ENCODE measurements at regions not wholly inside any gene's neighbourhood (a gene's known extent, or its start where the extent isn't known, plus 50 kb on each side); places are given as distances from the start of the nearest gene placed in this dataset.

DNA sequence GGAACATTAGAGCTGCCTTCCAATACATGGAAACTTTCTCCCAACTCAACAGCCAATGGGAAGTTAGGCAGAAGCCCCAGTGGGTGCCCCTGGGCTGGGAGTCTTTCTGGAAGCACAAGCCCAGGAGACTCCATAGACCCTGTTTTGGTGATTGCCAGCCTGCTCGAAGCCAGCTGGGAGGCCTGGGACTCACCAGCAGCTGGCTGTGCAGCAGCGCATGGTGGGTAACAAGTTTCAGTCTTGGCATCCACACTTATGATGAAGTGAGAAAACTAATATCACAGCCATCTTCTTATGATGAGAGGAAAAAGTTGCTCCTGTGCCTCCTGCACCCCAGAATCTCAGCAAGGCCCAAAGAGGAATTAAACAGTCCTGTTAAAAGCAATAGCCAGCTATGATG lies 522.5 kb upstream of the CDH5 start:
- TF ChIP-seq JUND (IDR thresholded peaks at IDR 0.05) (no peak), SIN3A (IDR thresholded peaks at IDR 0.05; ENCODE audit: low read depth) (no peak), CTCF (IDR thresholded peaks at IDR 0.05 in 2 of 3, conservative IDR thresholded peaks at IDR 0.05 in 1 of 3; ENCODE audit: borderline replicate concordance in 1 of 3, insufficient read depth in 1 of 3, low read depth in 2 of 3, low read length in 2 of 3) (no peak), SRF (IDR thresholded peaks at IDR 0.05; ENCODE audit: low read depth) (no peak), EZH2 (IDR thresholded peaks at IDR 0.05) (no peak), EGR1 (IDR thresholded peaks at IDR 0.05; ENCODE audit: low read depth) (no peak), YY1 (IDR thresholded peaks at IDR 0.05; ENCODE audit: extremely low read depth, insufficient replicate concordance, low read depth, low read length) (no peak), ZBTB33 (IDR thresholded peaks at IDR 0.05; ENCODE audit: extremely low read depth, insufficient replicate concordance, low read length) (no peak), POLR2AphosphoS5 (IDR thresholded peaks at IDR 0.05; ENCODE audit: low read depth, low read length) (no peak), RAD21 (IDR thresholded peaks at IDR 0.05; ENCODE audit: low read depth) (no peak), POLR2A (IDR thresholded peaks at IDR 0.05; ENCODE audit: borderline replicate concordance, extremely low read depth, insufficient read depth, insufficient read length) (no peak)
- TF ChIP-seq, protein P1, sequence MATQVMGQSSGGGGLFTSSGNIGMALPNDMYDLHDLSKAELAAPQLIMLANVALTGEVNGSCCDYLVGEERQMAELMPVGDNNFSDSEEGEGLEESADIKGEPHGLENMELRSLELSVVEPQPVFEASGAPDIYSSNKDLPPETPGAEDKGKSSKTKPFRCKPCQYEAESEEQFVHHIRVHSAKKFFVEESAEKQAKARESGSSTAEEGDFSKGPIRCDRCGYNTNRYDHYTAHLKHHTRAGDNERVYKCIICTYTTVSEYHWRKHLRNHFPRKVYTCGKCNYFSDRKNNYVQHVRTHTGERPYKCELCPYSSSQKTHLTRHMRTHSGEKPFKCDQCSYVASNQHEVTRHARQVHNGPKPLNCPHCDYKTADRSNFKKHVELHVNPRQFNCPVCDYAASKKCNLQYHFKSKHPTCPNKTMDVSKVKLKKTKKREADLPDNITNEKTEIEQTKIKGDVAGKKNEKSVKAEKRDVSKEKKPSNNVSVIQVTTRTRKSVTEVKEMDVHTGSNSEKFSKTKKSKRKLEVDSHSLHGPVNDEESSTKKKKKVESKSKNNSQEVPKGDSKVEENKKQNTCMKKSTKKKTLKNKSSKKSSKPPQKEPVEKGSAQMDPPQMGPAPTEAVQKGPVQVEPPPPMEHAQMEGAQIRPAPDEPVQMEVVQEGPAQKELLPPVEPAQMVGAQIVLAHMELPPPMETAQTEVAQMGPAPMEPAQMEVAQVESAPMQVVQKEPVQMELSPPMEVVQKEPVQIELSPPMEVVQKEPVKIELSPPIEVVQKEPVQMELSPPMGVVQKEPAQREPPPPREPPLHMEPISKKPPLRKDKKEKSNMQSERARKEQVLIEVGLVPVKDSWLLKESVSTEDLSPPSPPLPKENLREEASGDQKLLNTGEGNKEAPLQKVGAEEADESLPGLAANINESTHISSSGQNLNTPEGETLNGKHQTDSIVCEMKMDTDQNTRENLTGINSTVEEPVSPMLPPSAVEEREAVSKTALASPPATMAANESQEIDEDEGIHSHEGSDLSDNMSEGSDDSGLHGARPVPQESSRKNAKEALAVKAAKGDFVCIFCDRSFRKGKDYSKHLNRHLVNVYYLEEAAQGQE (IDR thresholded peaks at IDR 0.05; ENCODE audit: low read depth) = no peak
- TF ChIP-seq, protein P2, sequence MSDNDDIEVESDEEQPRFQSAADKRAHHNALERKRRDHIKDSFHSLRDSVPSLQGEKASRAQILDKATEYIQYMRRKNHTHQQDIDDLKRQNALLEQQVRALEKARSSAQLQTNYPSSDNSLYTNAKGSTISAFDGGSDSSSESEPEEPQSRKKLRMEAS (IDR thresholded peaks at IDR 0.05) = no peak
